Mesothelial cell of epicardium (in vitro differentiated cells): ENCODE measurements at regions not wholly inside any gene's neighbourhood (a gene's known extent, or its start where the extent isn't known, plus 50 kb on each side); places are given as distances from the start of the nearest gene placed in this dataset.
"Not testable (repeated sequence)": the region's sequence is repeated elsewhere in the genome, so short reads cannot be mapped to it uniquely, and the experiment has no call there.

Source experiments
- DNase-seq, 2 experiments: peaks; one replicate each; pipeline ENCODE4 v3.0.0; 2021; ENCODE audit warnings: low spot score in 2 of 2; ENCODE audit not compliant: unreplicated experiment in 2 of 2
- H3K27ac Mint-ChIP-seq: 2 replicates; pipeline ENCODE4 v1.8.0; 2021; ENCODE audit warnings: mixed read lengths
- H3K27me3 Mint-ChIP-seq: 2 replicates; pipeline ENCODE4 v1.8.0; 2021; ENCODE audit warnings: low read depth, mixed read lengths
- H3K36me3 Mint-ChIP-seq: 2 replicates; pipeline ENCODE4 v1.8.0; 2021; ENCODE audit warnings: mixed read lengths
- H3K4me1 Mint-ChIP-seq: 2 replicates; pipeline ENCODE4 v1.8.0; 2021; ENCODE audit warnings: mixed read lengths
- H3K4me3 Mint-ChIP-seq: 2 replicates; pipeline ENCODE4 v1.8.0; 2021; ENCODE audit warnings: mild to moderate bottlenecking, moderate library complexity, mixed read lengths
- H3K9me3 Mint-ChIP-seq: 2 replicates; pipeline ENCODE4 v1.8.0; 2021; ENCODE audit warnings: mixed read lengths
- TF ChIP-seq, protein P1 (sequence below): fragments of 200-600 bp; sonication (generic); IDR thresholded peaks from one replicate; pipeline ENCODE4 v1.5.0; 2021; ENCODE audit warnings: antibody characterized with exemption; ENCODE audit not compliant: unreplicated experiment

DNA sequence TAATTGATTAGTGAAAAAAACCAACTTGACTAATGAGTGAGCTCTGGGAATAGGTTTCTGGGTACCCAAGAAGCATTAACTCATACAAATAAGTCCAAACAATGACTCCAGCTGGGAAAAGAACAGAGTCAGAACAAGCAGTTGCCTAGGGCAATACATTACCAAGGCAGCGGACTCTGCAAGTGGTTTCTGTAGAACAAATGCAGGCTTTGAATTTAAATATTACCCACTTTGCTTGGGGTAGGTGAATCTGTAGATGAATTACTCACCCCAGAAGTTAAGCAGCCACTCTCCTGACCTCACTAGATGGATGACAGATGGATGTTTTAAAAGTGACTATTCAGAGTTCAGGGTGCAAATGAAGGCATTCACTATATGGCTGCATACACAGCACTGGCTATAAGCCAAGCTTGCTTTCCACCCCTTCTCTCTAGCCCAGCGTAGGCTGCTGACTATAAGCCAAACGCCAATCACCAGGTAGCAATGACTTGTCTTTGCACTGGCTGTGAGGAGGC, 73.1 kb upstream of the BHLHE40 start:
- H3K4me3 Mint-ChIP-seq: no peak overlapping the region
- H3K27me3 Mint-ChIP-seq: no peaks in the 10 kb centered on the region
- peak overlapping the region; percentile 15 for H3K27ac Mint-ChIP-seq
- TF ChIP-seq, protein P1, sequence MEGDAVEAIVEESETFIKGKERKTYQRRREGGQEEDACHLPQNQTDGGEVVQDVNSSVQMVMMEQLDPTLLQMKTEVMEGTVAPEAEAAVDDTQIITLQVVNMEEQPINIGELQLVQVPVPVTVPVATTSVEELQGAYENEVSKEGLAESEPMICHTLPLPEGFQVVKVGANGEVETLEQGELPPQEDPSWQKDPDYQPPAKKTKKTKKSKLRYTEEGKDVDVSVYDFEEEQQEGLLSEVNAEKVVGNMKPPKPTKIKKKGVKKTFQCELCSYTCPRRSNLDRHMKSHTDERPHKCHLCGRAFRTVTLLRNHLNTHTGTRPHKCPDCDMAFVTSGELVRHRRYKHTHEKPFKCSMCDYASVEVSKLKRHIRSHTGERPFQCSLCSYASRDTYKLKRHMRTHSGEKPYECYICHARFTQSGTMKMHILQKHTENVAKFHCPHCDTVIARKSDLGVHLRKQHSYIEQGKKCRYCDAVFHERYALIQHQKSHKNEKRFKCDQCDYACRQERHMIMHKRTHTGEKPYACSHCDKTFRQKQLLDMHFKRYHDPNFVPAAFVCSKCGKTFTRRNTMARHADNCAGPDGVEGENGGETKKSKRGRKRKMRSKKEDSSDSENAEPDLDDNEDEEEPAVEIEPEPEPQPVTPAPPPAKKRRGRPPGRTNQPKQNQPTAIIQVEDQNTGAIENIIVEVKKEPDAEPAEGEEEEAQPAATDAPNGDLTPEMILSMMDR: no peak
- no peak for DNase-seq
- H3K36me3 Mint-ChIP-seq: no peaks in the 10 kb centered on the region
- no peaks in the 10 kb centered on the region for H3K9me3 Mint-ChIP-seq
- peaks cover 58% of the 10 kb centered on the region for H3K4me1 Mint-ChIP-seq

DNA sequence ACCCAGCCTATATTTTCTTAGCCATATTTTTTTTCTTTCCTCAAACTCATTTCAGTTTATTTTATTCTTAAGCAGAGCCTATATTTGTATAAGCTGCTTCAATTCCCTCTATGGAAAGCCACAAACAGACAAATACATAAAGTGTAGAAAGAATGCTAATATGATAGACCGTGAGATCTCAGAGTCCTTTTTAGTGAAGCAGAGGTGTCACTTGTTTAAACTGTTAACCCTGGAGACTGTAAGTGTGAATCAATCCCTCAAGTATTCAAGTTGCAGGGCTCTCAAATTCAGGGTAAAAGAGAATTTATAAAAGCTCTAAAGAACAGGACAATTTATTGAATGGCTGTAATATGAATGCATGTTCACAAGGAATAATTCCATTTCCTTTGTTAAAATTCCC, 72.2 kb upstream of the BHLHE40 start:
- TF ChIP-seq, protein P1: no peak
- no peaks in the 10 kb centered on the region for H3K27me3 Mint-ChIP-seq
- no peaks in the 10 kb centered on the region for H3K9me3 Mint-ChIP-seq
- no peak overlapping the region for H3K4me3 Mint-ChIP-seq
- H3K27ac Mint-ChIP-seq: no peak overlapping the region
- H3K4me1 Mint-ChIP-seq: peaks cover 55% of the 10 kb centered on the region
- H3K36me3 Mint-ChIP-seq: no peaks in the 10 kb centered on the region
- no peak for DNase-seq

DNA sequence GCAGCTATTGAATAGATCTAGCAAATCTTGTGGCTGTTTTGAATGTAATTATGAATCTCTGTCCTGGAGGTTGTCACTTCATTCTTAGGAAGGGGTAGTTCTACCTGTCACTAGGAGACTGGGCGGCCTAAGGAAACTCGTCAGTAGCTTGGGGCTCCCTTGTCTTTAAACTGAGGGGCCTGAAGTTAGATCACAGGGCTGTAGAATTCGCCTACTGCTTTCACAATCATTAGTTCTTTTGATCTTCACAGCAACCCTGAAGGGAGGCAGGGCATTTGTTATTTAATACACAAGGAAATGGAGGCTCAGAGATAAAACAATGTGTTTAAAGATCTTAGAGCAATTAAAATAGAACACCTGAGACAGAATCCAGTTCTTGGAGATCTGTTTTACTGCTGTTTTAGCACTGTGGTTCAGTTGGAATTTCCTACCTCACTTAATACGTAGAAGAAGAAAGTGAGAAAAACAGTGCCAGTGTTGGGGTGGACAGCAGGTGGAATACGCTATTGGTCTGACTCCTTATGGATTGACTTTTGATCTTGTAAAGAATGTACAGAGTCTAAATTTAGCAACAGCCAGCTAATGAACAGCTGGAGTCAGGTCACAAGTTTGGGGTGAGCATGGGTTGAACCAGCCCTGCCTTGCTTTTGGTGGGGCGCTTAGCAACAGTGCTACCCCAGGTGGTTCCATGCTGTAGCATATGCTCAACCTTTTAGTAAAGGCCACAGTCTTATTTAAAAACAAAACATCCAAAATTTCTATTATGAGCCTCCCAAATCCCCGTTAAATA, 71.4 kb upstream of the BHLHE40 start:
- Mint-ChIP-seq H3K4me3 (no peak overlapping the region), H3K27me3 (no peaks in the 10 kb centered on the region), H3K27ac (peak overlapping the region; percentile 75), H3K36me3 (no peaks in the 10 kb centered on the region), H3K9me3 (no peaks in the 10 kb centered on the region), H3K4me1 (peaks cover 49% of the 10 kb centered on the region)
- no peak for DNase-seq
- TF ChIP-seq, protein P1: no peak

DNA sequence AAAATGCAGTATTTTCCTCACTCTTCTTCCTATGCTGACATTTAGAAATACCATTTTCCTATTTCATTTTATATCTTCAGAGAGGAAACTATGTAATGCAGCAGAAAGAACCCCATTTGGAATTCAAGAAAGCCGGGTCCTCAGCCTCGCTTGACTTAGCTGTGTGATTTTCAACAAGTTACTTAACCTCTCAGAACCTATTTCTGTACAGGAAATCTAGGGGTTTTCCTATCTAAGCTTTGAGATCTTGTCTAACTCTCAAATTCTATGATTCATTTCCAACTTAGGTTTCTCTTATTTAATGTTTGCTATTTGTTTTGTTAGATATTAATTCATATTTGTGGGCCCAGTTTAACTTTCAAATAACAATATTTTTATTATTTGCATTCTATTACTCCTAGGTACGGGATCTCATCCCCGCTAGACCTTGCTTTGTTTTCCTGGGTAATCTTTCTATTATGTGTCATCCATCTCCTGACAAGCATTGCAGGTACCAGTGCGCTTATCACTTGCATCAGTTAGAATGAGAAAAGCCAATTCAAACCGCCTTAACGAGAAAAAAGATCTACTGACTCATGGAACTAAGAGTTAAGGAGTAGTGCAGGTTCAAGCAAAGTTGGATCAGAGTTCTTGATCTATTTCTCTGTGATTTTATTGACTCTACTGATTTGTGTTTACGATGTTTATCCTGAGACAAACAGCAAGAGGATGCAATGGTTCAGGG, 70.6 kb upstream of the BHLHE40 start:
- no peak for DNase-seq
- H3K4me3 Mint-ChIP-seq: no peak overlapping the region
- TF ChIP-seq, protein P1: no peak

DNA sequence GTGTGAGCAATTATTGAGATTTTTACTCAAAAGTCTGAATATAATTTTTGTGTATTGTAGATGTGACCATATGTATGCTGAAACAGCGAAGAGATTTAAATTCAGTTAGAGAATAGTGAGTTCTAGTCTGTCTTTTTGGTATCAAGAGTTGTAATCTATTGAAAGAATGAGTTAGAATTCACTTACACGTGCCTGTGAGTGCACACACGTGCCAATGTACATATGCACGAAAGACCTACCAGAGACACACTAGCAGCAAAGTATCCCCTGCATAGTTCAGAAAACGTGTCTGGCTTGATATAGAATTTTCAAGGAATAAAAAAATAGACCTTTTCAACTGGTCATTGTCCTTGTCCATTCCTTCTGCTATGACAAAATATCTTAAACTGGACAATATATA, 64.8 kb upstream of the BHLHE40 start:
- Mint-ChIP-seq H3K4me3 (no peak overlapping the region), H3K9me3 (peaks cover 7% of the 10 kb centered on the region), H3K27ac (no peak overlapping the region), H3K27me3 (no peaks in the 10 kb centered on the region), H3K36me3 (no peaks in the 10 kb centered on the region), H3K4me1 (no peaks in the 10 kb centered on the region)
- DNase-seq: no peak
- TF ChIP-seq, protein P1: no peak

More for the DNA sequence above, 70.6 kb upstream of the BHLHE40 start:
- Mint-ChIP-seq H3K4me1 (peaks cover 49% of the 10 kb centered on the region), H3K27me3 (no peaks in the 10 kb centered on the region), H3K36me3 (no peaks in the 10 kb centered on the region), H3K27ac (peak overlapping the region; percentile 26), H3K9me3 (no peaks in the 10 kb centered on the region)

DNA sequence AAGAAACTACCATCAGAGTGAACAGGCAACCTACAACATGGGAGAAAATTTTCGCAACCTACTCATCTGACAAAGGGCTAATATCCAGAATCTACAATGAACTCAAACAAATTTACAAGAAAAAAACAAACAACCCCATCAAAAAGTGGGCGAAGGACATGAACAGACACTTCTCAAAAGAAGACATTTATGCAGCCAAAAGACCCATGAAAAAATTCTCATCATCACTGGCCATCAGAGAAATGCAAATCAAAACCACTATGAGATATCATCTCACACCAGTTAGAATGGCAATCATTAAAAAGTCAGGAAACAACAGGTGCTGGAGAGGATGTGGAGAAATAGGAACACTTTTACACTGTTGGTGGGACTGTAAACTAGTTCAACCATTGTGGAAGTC, 57.6 kb upstream of the BHLHE40 start:
- not testable (repeated sequence) for H3K9me3 Mint-ChIP-seq, H3K4me3 Mint-ChIP-seq, H3K27me3 Mint-ChIP-seq, H3K4me1 Mint-ChIP-seq, H3K36me3 Mint-ChIP-seq, DNase-seq, H3K27ac Mint-ChIP-seq
